ENCODE measurements at regions not wholly inside any gene's neighbourhood (a gene's known extent, or its start where the extent isn't known, plus 50 kb on each side); places are given as distances from the start of the nearest gene placed in this dataset.
"Not testable (repeated sequence)": the region's sequence is repeated elsewhere in the genome, so short reads cannot be mapped to it uniquely, and the experiment has no call there.

- no peak for DNase-seq (ENCODE audit: low spot score)
- H3K4me1 Mint-ChIP-seq (ENCODE audit: low read depth): no peaks in the 10 kb centered on the region
- no peak overlapping the region for H3K27ac Mint-ChIP-seq
- intact Hi-C loops (cut with micrococcal nuclease): no loop called here
- peaks cover 25% of the 10 kb centered on the region for H3K9me3 Mint-ChIP-seq
- no peaks in the 10 kb centered on the region for H3K27me3 Mint-ChIP-seq (ENCODE audit: low read depth)
- H3K4me3 Mint-ChIP-seq (ENCODE audit: low read depth): no peak overlapping the region
- H3K36me3 Mint-ChIP-seq (ENCODE audit: low read depth): no peaks in the 10 kb centered on the region
Measured at GRCh38 chr7:57638666-57639065, 188.7 kb downstream of the ZNF716 start.

- H3K27ac Mint-ChIP-seq: no peak overlapping the region
- H3K4me1 Mint-ChIP-seq (ENCODE audit: low read depth): no peaks in the 10 kb centered on the region
- no peak for DNase-seq (ENCODE audit: low spot score)
- no peak overlapping the region for H3K4me3 Mint-ChIP-seq (ENCODE audit: low read depth)
- H3K27me3 Mint-ChIP-seq (ENCODE audit: low read depth): no peaks in the 10 kb centered on the region
- H3K36me3 Mint-ChIP-seq (ENCODE audit: low read depth): peaks cover 4% of the 10 kb centered on the region
- peaks cover 50% of the 10 kb centered on the region for H3K9me3 Mint-ChIP-seq
- intact Hi-C loops (cut with micrococcal nuclease): no loop called here
Measured at GRCh38 chr7:57641521-57642067, 191.6 kb downstream of the ZNF716 start.

GRCh38 chr7:57642730-57643129 lies 192.8 kb downstream of the ZNF716 start:
- intact Hi-C loops (cut with micrococcal nuclease): no loop called here
- H3K9me3 Mint-ChIP-seq: peaks cover 56% of the 10 kb centered on the region
- no peaks in the 10 kb centered on the region for H3K4me1 Mint-ChIP-seq (ENCODE audit: low read depth)
- no peaks in the 10 kb centered on the region for H3K27me3 Mint-ChIP-seq (ENCODE audit: low read depth)
- no peak overlapping the region for H3K4me3 Mint-ChIP-seq (ENCODE audit: low read depth)
- H3K27ac Mint-ChIP-seq: no peak overlapping the region
- no peak for DNase-seq (ENCODE audit: low spot score)
- peaks cover 4% of the 10 kb centered on the region for H3K36me3 Mint-ChIP-seq (ENCODE audit: low read depth)

- Mint-ChIP-seq H3K4me1 (ENCODE audit: low read depth) (no peaks in the 10 kb centered on the region), H3K4me3 (ENCODE audit: low read depth) (no peak overlapping the region), H3K27me3 (ENCODE audit: low read depth) (no peaks in the 10 kb centered on the region), H3K36me3 (ENCODE audit: low read depth) (peaks cover 8% of the 10 kb centered on the region), H3K9me3 (peaks cover 76% of the 10 kb centered on the region), H3K27ac (no peak overlapping the region)
- no peak for DNase-seq (ENCODE audit: low spot score)
- intact Hi-C loops (cut with micrococcal nuclease): no loop called here
Measured at GRCh38 chr7:57646219-57646900, 196.4 kb downstream of the ZNF716 start.

- Mint-ChIP-seq H3K4me1 (ENCODE audit: low read depth) (no peaks in the 10 kb centered on the region), H3K27ac (no peak overlapping the region), H3K4me3 (ENCODE audit: low read depth) (no peak overlapping the region), H3K36me3 (ENCODE audit: low read depth) (peaks cover 8% of the 10 kb centered on the region), H3K9me3 (peaks cover 79% of the 10 kb centered on the region), H3K27me3 (ENCODE audit: low read depth) (no peaks in the 10 kb centered on the region)
- DNase-seq (ENCODE audit: low spot score): no peak
- intact Hi-C loops (cut with micrococcal nuclease): no loop called here
Measured at GRCh38 chr7:57646901-57647246, 196.9 kb downstream of the ZNF716 start.

GRCh38 chr7:57650401-57650800 lies 200.4 kb downstream of the ZNF716 start:
- intact Hi-C loops (cut with micrococcal nuclease); H3K27me3 Mint-ChIP-seq (ENCODE audit: low read depth); DNase-seq (ENCODE audit: low spot score); H3K4me3 Mint-ChIP-seq (ENCODE audit: low read depth); H3K27ac Mint-ChIP-seq; H3K4me1 Mint-ChIP-seq (ENCODE audit: low read depth): not testable (repeated sequence)
- Mint-ChIP-seq H3K9me3 (peaks cover 71% of the 10 kb centered on the region), H3K36me3 (ENCODE audit: low read depth) (peaks cover 10% of the 10 kb centered on the region)

GRCh38 chr7:57651006-57651405 lies 201.0 kb downstream of the ZNF716 start:
- peaks cover 66% of the 10 kb centered on the region for H3K9me3 Mint-ChIP-seq
- peaks cover 7% of the 10 kb centered on the region for H3K36me3 Mint-ChIP-seq (ENCODE audit: low read depth)
- no peaks in the 10 kb centered on the region for H3K27me3 Mint-ChIP-seq (ENCODE audit: low read depth)
- H3K4me1 Mint-ChIP-seq (ENCODE audit: low read depth): no peaks in the 10 kb centered on the region
- intact Hi-C loops (cut with micrococcal nuclease): no loop called here
- H3K27ac Mint-ChIP-seq: no peak overlapping the region
- no peak for DNase-seq (ENCODE audit: low spot score)
- H3K4me3 Mint-ChIP-seq (ENCODE audit: low read depth): no peak overlapping the region

- H3K36me3 Mint-ChIP-seq (ENCODE audit: low read depth); DNase-seq (ENCODE audit: low spot score); H3K4me1 Mint-ChIP-seq (ENCODE audit: low read depth); H3K27me3 Mint-ChIP-seq (ENCODE audit: low read depth); H3K27ac Mint-ChIP-seq; intact Hi-C loops (cut with micrococcal nuclease); H3K4me3 Mint-ChIP-seq (ENCODE audit: low read depth): not testable (repeated sequence)
- peaks cover 66% of the 10 kb centered on the region for H3K9me3 Mint-ChIP-seq
Measured at GRCh38 chr7:57651611-57652010, 201.6 kb downstream of the ZNF716 start.

- intact Hi-C loops (cut with micrococcal nuclease): no loop called here
- Mint-ChIP-seq H3K4me3 (ENCODE audit: low read depth) (no peak overlapping the region), H3K36me3 (ENCODE audit: low read depth) (peaks cover 7% of the 10 kb centered on the region), H3K27ac (no peak overlapping the region), H3K27me3 (ENCODE audit: low read depth) (no peaks in the 10 kb centered on the region), H3K9me3 (peaks cover 66% of the 10 kb centered on the region), H3K4me1 (ENCODE audit: low read depth) (no peaks in the 10 kb centered on the region)
- no peak for DNase-seq (ENCODE audit: low spot score)
Measured at GRCh38 chr7:57653262-57653830, 203.4 kb downstream of the ZNF716 start.

GRCh38 chr7:57655156-57655871 lies 205.3 kb downstream of the ZNF716 start:
- H3K9me3 Mint-ChIP-seq: peaks cover 68% of the 10 kb centered on the region
- DNase-seq (ENCODE audit: low spot score); H3K4me1 Mint-ChIP-seq (ENCODE audit: low read depth); H3K36me3 Mint-ChIP-seq (ENCODE audit: low read depth); H3K4me3 Mint-ChIP-seq (ENCODE audit: low read depth); H3K27me3 Mint-ChIP-seq (ENCODE audit: low read depth); H3K27ac Mint-ChIP-seq; intact Hi-C loops (cut with micrococcal nuclease): not testable (repeated sequence)

GRCh38 chr7:57659226-57659625 lies 209.2 kb downstream of the ZNF716 start:
- H3K4me3 Mint-ChIP-seq (ENCODE audit: low read depth); DNase-seq (ENCODE audit: low spot score); H3K27me3 Mint-ChIP-seq (ENCODE audit: low read depth); H3K27ac Mint-ChIP-seq; intact Hi-C loops (cut with micrococcal nuclease); H3K36me3 Mint-ChIP-seq (ENCODE audit: low read depth); H3K4me1 Mint-ChIP-seq (ENCODE audit: low read depth): not testable (repeated sequence)
- peaks cover 59% of the 10 kb centered on the region for H3K9me3 Mint-ChIP-seq

- peaks cover 61% of the 10 kb centered on the region for H3K9me3 Mint-ChIP-seq
- H3K4me1 Mint-ChIP-seq (ENCODE audit: low read depth); H3K4me3 Mint-ChIP-seq (ENCODE audit: low read depth); H3K27me3 Mint-ChIP-seq (ENCODE audit: low read depth); intact Hi-C loops (cut with micrococcal nuclease); DNase-seq (ENCODE audit: low spot score); H3K36me3 Mint-ChIP-seq (ENCODE audit: low read depth); H3K27ac Mint-ChIP-seq: not testable (repeated sequence)
Measured at GRCh38 chr7:57676928-57677327, 227.0 kb downstream of the ZNF716 start.

GRCh38 chr7:57685418-57685817 lies 235.4 kb downstream of the ZNF716 start:
- H3K27ac Mint-ChIP-seq: no peak overlapping the region
- intact Hi-C loops (cut with micrococcal nuclease): no loop called here
- H3K9me3 Mint-ChIP-seq: peaks cover 36% of the 10 kb centered on the region

More at GRCh38 chr7:57685418-57685817, 235.4 kb downstream of the ZNF716 start:
- no peak overlapping the region for H3K4me3 Mint-ChIP-seq (ENCODE audit: low read depth)
- no peaks in the 10 kb centered on the region for H3K4me1 Mint-ChIP-seq (ENCODE audit: low read depth)
- DNase-seq (ENCODE audit: low spot score): no peak
- H3K36me3 Mint-ChIP-seq (ENCODE audit: low read depth): no peaks in the 10 kb centered on the region
- no peaks in the 10 kb centered on the region for H3K27me3 Mint-ChIP-seq (ENCODE audit: low read depth)

All from activated T-helper 2 cell treated with anti-CD3 and anti-CD28 coated beads, Interferon-gamma antibody, Interleukin-2, Interleukin-4, amounts not matched to agents 10 μg/mL and 5 μg/mL and 100 μg/mL, durations not matched to agents 14 hours and 24 hours and 36 hours (primary cell).